Nephron progenitor cell (in vitro differentiated cells): ENCODE measurements at regions not wholly inside any gene's neighbourhood (a gene's known extent, or its start where the extent isn't known, plus 50 kb on each side); places are given as distances from the start of the nearest gene placed in this dataset.

ENCODE experiments used
- DNase-seq: peaks from one replicate; pipeline ENCODE4 v3.0.0; 2021
- H3K27ac Mint-ChIP-seq: 2 replicates; pipeline ENCODE4 v1.8.0; 2021; ENCODE audit warnings: mild to moderate bottlenecking, moderate library complexity, mixed read lengths
- H3K27me3 Mint-ChIP-seq: 2 replicates; pipeline ENCODE4 v1.8.0; 2021; ENCODE audit warnings: mild to moderate bottlenecking, low read depth, mixed read lengths; ENCODE audit not compliant: poor library complexity
- H3K36me3 Mint-ChIP-seq: 2 replicates; pipeline ENCODE4 v1.8.0; 2021; ENCODE audit warnings: low read depth, mixed read lengths
- H3K4me1 Mint-ChIP-seq: 2 replicates; pipeline ENCODE4 v1.8.0; 2021; ENCODE audit warnings: mixed read lengths
- H3K4me3 Mint-ChIP-seq: 2 replicates; pipeline ENCODE4 v1.8.0; 2021; ENCODE audit warnings: mild to moderate bottlenecking, moderate library complexity, mixed read lengths
- H3K9me3 Mint-ChIP-seq: 2 replicates; pipeline ENCODE4 v1.8.0; 2021; ENCODE audit warnings: mild to moderate bottlenecking, moderate library complexity, mixed read lengths
- CTCF ChIP-seq: fragments of 200-600 bp; sonication (generic); IDR thresholded peaks from 2 replicates; pipeline ENCODE4 v1.5.0; 2021; ENCODE audit warnings: antibody characterized with exemption

- peaks cover 19% of the 10 kb centered on the region for H3K4me1 Mint-ChIP-seq
- no peak overlapping the region for H3K4me3 Mint-ChIP-seq
- no peak overlapping the region for H3K27ac Mint-ChIP-seq
- H3K9me3 Mint-ChIP-seq, result peaks cover 11% of the 10 kb centered on the region
- TF ChIP-seq CTCF, result no peak
- H3K36me3 Mint-ChIP-seq, result no peaks in the 10 kb centered on the region
- H3K27me3 Mint-ChIP-seq, result peaks cover 3% of the 10 kb centered on the region
- DNase-seq, result no peak
Measured at GRCh38 chr7:41252551-41252950, 450.3 kb downstream of the INHBA start.

DNA sequence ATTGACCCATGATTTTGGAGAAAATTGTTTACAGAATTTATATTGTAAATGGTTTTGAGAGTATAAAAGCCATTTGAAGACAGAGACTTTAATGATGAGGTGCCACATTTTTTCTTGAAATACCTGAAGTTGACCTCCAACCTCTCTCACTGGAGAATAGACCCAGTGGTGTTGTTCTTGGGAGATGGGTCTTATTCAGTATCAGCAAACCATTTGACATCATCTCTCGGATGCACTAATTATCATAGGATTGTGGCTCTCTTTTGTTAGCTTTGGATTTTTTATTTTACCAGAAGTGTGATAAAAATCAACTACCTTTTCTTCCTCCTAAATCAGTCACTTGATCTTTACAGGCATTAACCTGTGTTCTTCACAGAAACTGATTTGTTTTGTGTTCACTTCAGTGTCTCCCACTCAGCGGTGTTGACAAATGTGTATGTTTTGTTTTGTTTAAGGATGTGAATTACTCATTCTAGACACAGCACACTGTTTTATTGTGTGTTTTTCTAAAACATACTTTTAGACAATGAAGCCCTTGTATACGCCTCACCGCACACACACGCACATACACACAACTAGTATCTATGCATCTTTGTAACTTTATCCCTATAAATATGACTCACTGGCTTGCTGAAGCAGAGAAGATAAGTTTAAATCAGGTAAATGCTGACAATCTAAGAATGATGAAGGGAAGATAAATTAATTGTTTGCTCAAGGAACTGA, 455.6 kb downstream of the INHBA start:
- no peak overlapping the region for H3K4me3 Mint-ChIP-seq
- H3K27me3 Mint-ChIP-seq, result peaks cover 4% of the 10 kb centered on the region
- H3K27ac Mint-ChIP-seq, result peak overlapping the region; percentile 64
- peaks cover 12% of the 10 kb centered on the region for H3K9me3 Mint-ChIP-seq
- DNase-seq, result no peak
- no peak for TF ChIP-seq CTCF
- H3K36me3 Mint-ChIP-seq, result no peaks in the 10 kb centered on the region
- H3K4me1 Mint-ChIP-seq, result peaks cover 17% of the 10 kb centered on the region

DNA sequence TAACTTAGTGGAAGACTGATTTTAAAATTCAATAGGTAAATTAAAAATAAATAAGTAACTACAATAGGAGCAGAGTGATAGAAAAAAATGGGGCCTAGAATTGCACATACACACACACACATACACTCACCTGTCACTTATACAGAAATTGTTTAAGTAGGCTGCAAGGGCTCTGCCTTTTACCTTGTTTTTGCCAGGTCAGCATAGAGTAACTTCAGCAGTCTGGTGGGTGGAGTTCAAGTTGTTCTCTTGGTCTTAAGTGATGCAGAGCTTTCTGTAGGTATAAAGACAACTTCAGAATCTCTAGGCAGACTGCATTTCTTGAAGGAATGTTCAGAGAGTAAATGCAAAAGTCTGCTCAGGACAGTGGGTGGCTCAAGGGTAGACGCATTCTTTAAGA, 457.0 kb downstream of the INHBA start:
- H3K27me3 Mint-ChIP-seq, result peaks cover 4% of the 10 kb centered on the region
- no peak for TF ChIP-seq CTCF

DNA sequence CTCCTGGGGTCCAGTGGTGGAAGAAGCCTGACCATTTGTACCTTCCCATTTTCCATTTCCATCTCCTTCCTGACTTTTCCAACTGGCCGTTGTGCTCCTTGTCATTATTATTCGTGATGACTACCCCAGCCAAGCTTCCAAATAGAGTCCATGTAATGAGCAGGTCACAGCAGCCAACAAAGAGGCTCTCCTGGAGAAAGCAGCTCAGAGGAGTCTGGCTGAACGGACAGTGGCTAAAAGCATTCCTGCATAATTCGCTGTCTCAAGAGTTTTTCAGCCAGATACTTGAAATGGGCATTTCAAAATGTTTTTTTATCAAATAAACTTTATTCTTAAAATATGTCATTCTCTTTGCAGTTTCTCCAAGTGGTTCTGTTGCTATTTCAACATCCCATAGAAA, 458.6 kb downstream of the INHBA start:
- no peak for DNase-seq
- Mint-ChIP-seq H3K4me3 (no peak overlapping the region), H3K9me3 (peaks cover 4% of the 10 kb centered on the region), H3K36me3 (no peaks in the 10 kb centered on the region), H3K27me3 (peaks cover 4% of the 10 kb centered on the region), H3K27ac (no peak overlapping the region), H3K4me1 (peaks cover 36% of the 10 kb centered on the region)
- TF ChIP-seq CTCF, result no peak

More for the DNA sequence above, 457.0 kb downstream of the INHBA start:
- peaks cover 19% of the 10 kb centered on the region for H3K4me1 Mint-ChIP-seq
- no peak overlapping the region for H3K27ac Mint-ChIP-seq
- H3K36me3 Mint-ChIP-seq, result no peaks in the 10 kb centered on the region
- H3K4me3 Mint-ChIP-seq, result no peak overlapping the region
- peaks cover 11% of the 10 kb centered on the region for H3K9me3 Mint-ChIP-seq
- DNase-seq, result no peak

DNA sequence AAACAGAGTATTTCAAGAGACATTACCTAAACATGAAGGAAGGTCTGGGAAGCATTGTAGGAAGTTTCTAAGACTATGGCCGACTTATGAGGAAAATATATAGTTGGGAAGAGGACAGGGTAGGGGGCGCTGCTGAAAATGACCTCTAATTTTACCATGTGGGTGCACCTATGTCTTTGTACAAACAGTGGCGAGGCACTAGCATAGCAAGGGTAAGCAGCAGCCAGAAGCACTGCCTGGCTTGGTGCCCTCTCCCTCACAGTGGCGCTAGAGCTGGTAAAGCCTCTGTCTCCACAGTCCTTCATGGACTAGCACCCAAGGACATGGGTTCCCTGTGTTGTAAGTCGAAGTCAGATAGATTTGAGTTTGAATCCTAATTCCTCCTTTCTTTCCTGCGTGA, 461.2 kb downstream of the INHBA start:
- H3K36me3 Mint-ChIP-seq, result no peaks in the 10 kb centered on the region
- H3K4me3 Mint-ChIP-seq, result no peak overlapping the region
- H3K27ac Mint-ChIP-seq, result no peak overlapping the region
- H3K4me1 Mint-ChIP-seq, result peaks cover 40% of the 10 kb centered on the region
- peaks cover 4% of the 10 kb centered on the region for H3K9me3 Mint-ChIP-seq
- no peak for TF ChIP-seq CTCF
- H3K27me3 Mint-ChIP-seq, result peaks cover 4% of the 10 kb centered on the region
- DNase-seq, result no peak

DNA sequence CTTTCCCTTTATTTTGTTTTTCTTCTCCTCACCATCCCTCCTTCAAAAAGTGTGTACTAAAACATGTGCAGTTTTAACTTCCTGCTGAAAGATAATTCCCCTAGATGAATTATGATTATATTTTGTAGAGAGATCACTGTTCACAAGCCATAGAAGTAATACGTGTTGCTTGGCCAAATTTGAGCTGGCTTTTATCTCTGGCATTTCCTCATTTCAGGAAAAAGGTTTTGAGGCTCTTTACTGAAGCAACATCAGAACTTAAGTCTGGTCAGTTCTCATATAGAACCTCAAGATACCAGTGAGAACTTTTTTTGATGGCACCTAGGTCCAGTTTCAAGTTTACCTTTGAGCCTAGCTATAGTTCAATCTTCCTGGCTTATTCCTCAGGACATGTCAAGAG, 463.3 kb downstream of the INHBA start:
- no peak for DNase-seq
- TF ChIP-seq CTCF, result no peak
- H3K4me3 Mint-ChIP-seq, result peak overlapping the region; percentile 2
- H3K27ac Mint-ChIP-seq, result peak overlapping the region; percentile 7
- peaks cover 57% of the 10 kb centered on the region for H3K4me1 Mint-ChIP-seq
- peaks cover 4% of the 10 kb centered on the region for H3K9me3 Mint-ChIP-seq
- H3K36me3 Mint-ChIP-seq, result no peaks in the 10 kb centered on the region
- H3K27me3 Mint-ChIP-seq, result no peaks in the 10 kb centered on the region
